ENCODE measurements at regions not wholly inside any gene's neighbourhood (a gene's known extent, or its start where the extent isn't known, plus 50 kb on each side); places are given as distances from the start of the nearest gene placed in this dataset.
"Not testable (repeated sequence)": the region's sequence is repeated elsewhere in the genome, so short reads cannot be mapped to it uniquely, and the experiment has no call there.

DNA sequence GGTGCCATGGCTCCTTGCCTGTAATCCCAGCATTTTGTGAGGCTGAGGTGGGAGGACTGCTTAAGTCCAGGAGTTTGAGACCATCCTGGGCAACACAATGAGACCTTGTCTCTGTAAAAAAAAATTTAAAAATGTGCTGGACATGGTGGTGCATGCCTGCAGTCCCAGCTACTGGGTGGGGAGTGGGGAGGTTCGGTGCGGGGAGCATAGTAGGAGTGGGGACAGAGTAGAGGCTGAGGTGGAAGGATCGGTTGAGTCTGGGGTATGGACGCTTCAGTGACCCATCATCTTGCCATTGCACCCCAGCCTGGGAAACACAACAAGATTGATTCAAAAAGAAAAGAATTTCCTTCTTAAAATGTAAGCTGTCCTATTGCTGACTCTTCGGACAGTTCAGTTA is 1490.0 kb upstream of the GBE1 start:
- no peak for DNase-seq (ENCODE audit: low read depth in 2 of 2)

DNA sequence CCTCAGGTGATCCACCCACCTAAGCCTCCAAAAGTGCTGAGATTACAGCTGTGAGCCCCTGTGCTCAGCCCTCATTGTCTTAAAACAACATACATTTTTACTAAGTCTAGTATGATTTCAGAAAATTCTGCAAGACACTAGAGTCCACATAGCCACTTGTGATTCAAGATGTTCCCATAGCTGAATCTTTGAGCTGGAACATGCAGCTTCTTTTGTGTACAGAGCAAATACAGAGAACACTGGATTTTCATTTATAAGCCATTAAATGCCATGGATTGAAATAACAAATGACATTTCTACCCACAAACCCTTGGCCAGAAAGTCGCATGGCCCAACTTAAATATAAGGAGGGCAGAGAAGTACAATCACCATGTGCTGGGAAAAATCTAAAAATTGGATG is 1489.2 kb upstream of the GBE1 start:
- DNase-seq (ENCODE audit: low read depth in 2 of 2), result no peak

DNA sequence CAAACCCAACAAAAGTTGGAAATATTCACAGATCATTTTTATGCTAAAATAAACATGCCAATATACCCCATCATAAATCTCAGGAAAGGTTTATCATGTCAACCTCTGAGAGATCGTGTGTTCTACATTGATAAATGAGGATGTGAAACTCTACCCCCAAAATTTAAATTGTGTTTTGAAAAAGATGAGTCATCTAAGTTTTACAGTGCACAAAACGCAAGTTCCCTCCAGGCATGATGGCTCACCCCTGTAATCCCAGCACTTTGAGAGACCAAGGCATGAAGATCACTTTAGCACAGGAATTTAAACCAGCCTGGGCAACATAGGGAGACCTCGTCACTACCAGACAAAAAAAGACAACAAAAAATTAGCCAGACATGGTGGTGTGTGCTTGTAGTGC is 1487.0 kb upstream of the GBE1 start:
- no peak for DNase-seq (ENCODE audit: low read depth in 2 of 2)

DNA sequence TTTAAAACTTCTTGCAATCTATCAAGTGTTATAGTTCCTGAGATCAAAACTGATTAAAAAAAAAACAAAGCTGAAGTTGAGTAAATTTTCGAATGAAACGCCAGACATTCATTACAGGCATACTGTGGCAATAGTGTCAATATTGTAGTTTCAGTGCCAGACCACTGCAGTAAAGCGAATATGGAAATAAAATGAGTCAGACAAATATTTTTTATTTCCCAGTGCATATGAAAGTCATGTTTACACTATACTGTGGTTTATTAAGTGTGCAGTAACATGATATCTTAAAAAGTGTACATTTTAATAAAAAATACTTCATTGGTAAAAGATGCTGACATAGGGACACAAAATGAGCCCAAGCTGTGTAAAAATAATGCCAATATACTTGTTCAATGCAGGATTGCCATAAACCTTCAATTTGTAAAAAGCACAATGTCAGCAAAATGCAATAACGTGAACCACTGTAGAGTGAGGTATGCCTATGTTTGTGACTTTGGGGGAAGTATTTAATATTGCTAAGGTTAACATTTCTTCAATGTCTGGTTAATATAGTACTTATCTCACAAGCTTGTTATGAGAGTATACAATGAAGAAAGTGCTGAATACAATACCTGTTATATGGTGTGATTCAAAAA is 1473.9 kb upstream of the GBE1 start:
- no peak for DNase-seq (ENCODE audit: low read depth in 2 of 2)

DNA sequence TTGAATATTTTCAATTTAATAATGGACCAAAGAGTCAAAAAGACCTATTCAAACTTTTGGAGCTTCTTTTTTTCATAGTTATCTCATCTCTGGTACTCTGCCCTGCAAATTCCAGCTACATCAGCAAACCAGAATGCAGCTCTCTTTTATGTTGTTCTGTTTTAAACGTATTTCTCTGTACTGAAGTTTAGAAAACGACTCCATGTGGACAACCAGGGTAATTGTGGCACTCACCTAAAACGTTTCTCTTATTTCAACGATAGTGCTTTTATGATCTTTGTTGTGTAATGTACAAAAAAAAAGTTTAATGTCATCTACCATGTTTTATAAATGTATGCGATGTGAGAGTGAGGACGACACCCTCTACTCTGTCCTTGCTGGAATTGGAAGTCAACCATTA is 1472.3 kb upstream of the GBE1 start:
- no peak for DNase-seq (ENCODE audit: low read depth in 2 of 2)

DNA sequence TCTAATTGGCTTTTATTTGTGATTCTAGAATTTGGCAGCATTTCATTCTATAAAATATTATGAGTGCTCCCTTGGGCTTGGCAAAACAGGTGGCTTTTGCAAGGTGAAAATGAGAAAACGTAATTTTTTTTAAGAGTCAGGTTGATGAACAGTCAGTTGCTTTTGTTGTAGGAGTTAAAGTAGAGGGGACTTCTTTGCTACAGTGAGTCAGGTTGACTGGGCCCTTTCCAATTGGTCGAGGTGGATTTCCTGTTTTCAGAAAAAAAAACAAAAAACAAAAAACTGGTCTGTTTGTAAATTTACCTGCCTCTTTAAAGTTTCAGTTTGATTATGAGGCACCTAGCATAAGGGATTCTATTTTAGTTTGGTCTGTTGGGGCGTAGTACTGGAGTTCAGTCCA is 1469.4 kb upstream of the GBE1 start:
- no peak for DNase-seq (ENCODE audit: low read depth in 2 of 2)

DNA sequence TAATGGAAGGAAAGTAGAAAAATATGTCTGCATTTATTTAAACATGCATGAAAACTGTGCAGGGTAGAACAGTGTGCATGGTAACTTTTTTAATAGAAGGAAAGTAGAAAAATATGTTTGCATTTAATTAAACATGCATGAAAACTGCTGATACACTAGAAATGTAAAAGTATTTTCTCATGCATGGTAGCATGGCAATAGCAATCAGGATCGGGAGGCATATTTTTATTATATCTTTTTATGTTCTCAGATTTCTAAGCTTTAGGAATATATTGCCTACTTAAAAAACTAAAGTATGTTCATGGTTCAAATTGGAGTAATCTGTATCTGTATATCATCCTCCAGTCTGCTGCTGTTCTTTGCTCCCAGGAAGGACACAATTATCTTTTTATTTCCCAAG is 1468.9 kb upstream of the GBE1 start:
- DNase-seq (ENCODE audit: low read depth in 2 of 2), result no peak

DNA sequence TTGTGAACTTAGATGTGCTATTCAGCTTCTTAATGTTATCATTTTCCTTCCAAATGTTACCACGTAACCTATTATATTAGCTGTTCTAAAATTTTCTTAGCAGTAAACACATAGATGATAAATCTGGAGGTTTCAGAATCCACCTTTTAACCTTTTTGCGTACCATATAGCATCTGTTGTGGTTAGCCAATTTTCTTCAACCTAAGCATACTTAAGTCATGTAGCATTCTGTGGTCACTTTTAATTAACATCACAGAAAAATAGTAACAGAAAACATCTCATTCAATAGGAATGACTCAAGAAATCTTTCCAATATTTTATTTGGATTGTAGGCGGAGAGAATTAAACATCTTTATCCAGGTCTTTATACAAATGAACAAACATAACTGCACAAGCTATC is 1465.3 kb upstream of the GBE1 start:
- no peak for DNase-seq (ENCODE audit: low read depth in 2 of 2)

DNA sequence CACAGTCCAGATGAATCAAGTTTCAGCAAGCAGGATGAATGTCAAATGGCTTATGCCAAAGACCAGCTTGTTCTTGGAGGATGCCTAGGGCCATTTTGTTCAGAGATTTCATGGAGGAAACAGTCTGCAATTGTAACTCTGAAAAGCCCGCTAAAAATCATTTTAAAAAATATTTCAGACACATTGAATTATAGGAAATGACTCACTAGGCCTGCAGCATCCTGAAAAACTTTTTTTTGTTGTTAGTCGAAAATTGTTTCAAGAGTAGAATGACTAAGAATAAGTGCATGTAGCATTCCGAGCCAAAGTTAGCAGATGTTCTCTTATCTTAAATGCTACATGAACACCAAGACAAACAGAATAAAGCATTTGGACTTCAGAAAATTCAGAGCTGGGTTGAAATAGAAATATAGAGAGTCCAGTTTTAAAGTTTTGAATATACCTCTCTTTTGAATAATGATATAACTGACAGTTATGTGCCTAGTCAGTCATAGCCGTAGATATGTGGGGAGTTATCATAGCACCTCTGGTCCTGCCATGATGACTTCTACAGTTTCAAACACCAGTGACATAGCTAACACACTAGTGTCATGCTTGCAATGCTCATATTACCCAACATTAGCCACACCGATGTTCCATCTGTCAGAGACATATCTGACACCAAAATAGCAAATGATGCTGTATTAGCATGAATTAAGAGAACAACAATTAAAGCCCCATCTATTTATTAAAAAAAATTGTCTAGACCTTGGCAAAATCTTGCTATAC is 1462.8 kb upstream of the GBE1 start:
- DNase-seq (ENCODE audit: low read depth in 2 of 2), result no peak

DNA sequence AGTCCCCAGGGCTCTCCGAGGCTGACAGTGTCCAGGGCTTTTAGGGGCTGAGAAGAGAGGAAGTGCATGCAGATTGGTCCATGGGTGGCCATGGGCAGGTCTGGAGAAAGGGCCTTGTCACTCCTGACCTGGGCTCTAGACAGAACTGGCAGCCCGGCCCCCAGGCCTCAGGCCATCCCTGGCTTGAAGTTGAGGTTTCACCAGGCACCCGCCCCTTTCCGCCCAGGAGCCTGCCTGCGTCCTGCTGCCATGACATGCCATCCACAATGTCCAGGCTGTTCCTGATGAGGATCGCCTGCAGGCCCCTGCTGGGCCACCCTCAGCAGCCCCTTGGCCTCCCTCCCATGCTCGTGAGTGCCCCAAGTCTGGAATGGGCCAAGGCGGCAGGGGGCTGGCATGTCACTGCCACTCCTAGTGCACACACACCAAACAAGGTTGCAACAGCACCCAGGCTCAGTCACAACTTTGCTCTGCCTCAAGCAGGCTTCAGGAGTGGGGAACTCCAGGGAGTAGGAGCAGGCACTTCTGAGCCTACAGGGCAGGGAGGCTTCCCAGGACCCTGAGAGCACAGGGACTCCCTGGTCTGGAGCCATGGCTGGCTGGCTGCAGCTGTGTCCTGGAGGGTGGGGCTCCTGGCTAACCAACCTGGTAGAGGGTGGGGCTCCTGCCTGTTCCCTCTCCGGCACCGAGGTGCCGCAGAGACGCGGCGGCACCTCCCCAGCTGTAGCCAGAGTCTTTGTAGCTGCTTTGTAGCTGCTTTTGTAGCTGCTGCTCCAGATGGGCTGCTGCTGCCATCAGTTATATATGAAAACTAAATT is 1457.1 kb upstream of the GBE1 start:
- no peak for DNase-seq (ENCODE audit: low read depth in 2 of 2)

DNA sequence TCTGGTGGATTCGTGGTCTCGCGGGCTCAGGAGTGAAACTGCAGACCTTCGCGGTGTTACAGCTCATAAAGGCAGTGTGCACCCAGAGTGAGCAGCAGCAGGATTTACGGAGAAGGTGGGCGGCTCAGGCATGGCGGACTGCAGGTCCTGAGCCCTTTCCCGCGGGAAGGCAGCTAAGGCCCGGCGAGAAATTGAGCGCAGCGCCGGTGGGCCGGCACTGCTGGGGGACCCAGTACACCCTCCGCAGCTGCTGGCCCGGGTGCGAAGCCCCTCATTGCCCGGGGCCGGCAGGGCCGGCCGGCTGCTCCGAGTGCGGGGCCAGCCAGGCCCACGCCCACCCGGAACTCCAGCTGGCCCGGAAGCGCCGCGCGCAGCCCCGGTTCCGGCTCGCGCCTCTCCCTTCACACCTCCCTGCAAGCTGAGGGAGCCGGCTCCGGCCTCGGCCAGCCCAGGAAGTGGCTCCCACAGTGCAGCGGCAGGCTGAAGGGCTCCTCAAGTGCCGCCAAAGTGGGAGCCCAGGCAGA is 1456.2 kb upstream of the GBE1 start:
- DNase-seq (ENCODE audit: low read depth in 2 of 2), result not testable (repeated sequence)

DNA sequence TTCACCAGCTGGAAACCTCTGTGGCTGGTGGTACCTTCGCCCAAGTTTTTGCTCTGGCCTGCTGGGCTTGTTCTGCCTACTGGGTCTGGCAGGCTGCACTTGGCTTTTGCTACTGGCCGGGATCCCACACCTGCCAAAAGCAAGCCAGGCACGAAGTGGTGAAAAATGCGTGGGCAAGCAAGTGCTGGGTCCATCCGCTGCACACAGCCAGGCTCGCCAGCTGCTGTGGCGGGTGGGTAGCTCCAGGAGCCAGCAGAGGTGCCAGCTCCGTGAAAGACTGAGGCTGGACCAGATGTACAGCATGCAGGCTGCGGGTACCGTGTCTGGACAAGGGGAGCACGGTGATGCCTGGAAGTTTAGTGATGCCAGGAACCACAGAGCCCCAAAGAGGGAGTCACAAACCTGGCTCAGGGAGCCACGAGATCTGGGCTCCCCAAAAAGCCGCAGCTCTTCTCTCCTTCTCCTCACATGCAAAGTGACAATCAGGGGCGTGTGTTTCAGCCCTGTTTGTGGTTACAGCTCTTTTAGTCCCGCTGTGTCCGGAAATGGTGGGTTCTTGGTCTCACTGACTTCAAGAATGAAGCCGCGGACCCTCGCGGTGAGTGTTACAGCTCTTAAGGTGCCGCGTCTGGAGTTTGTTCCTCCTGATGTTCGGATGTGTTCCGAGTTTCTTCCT is 1455.6 kb upstream of the GBE1 start:
- DNase-seq (ENCODE audit: low read depth in 2 of 2), result no peak

DNA sequence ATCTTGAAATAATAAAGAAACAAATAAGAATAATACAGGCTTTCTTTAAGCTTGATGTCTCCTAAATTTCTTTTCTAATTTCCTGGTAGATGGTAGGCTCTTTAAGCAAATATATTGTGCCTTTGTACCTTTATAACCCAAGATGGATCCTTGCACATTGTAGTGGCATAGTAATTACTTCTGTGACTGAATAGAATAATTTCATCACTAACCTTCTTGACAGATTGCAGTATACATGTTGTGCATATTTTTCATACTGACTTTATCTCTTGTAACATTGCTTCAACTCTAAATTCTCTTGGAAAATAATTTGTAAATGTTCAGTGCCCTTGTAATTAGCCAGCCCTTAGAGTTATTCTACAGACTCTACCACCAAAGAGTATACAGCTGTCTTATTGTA is 1433.8 kb upstream of the GBE1 start:
- DNase-seq (ENCODE audit: low read depth in 2 of 2), result no peak

DNA sequence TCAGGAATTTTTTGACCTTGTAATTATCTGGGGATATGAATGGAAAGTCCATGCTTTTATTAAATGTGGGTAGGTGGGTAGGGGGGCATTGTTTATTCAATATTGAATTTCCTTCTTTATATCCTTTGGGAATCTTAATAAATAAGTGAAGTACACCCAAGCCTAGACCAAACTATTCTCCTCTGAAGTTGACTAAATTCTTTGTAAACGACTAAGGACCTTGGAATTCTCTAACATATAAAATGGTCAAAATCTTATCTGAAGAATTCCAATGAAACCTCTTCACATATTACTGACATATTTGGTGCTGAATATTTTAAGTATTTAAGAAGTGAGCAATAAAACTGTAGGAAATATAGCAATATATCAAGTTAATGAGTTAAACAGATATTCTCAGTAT is 1432.1 kb upstream of the GBE1 start:
- DNase-seq (ENCODE audit: low read depth in 2 of 2), result no peak

DNA sequence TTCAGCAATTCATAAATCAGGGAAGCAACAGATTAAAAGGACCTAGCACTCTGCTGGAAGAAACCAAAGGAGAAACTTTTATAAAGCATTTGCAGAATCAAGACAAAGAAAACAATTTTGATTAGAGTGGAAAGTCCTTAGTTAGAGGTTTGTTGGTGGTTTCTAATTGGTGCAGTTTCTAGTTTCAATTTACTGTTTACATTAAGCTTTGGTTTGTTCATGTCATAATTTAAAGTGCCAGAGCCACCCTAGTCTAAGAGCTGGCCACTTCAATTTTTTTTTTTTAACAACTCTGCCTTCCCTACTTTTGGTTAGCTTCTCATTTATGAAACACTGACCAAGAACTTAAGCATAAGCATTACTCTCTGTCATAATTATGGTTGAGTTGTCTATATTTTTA is 1428.2 kb upstream of the GBE1 start:
- no peak for DNase-seq (ENCODE audit: low read depth in 2 of 2)

DNA sequence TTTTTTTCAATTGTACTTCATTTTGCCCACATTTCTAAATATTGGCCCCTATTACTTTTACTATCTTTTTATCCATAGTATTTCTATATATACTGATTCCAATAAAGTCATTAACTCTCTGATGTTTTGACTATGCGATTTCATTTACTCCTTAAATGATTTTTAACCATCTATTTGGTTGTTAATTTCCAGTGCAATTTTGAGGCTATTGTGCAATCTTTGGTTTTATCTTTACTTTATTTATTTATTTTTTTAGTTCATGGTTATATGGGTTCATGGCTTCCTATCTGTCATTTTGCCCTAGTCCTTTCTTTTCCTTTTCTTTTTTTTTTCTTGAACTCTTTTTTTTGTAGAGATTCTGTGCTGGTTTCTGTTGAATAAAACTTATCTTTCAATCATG is 1408.0 kb upstream of the GBE1 start:
- no peak for DNase-seq (ENCODE audit: low read depth in 2 of 2)

DNA sequence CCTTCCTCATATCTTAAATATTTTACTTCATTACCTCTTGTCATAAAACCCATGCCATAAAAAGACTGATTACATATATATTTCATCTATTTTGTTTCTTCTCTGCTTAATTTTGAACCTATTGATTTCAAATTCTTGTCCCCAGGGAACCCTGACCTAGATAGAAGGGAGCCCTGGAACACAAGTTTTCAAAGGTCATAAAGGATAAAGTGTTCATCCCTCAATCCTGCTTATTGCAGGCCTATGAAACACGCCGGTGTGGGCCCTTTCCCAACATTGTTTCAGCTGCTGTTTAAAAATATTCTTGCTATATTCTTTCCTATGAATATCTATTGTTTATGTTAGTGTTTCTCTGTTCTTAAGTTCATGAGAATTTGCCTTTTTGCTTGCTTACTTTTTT is 1389.5 kb upstream of the GBE1 start:
- DNase-seq (ENCODE audit: low read depth in 2 of 2), result no peak

DNA sequence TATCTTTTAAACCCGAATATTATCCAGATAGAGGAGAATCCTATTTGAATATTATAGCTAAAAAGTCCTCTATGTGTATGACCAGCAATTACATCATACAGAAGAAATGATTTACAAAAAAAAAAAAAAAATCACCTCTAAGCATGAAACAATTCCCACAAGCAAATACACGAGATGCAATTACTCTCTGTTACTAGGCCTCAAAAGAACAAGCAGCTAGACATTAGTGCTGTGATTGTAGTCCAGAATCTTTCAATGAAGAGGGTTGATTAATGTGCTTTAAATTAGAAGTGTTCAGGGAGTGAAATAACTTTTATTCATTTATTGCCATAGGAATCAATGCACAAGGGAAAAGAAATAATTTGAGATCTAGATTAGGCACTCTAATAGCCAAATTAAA is 1379.5 kb upstream of the GBE1 start:
- DNase-seq (ENCODE audit: low read depth in 2 of 2), result no peak

DNA sequence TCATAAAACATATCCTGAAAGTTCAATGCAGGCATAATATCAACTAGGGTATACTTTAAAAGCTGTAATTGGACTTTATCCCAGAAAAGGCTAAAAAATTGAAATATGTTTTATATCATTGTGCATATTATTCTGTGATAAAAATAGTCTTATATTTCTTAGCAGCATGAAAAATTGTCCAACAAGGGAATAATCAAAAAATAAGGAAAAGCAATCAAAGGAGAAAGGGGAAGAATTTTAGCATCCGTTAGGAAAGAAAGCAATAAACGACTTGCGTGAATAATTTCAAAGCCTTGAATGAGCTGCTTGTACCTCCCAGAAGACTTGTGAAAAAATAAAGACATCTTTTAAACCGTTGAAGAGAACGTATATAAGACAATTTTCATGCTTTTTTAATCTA is 1369.8 kb upstream of the GBE1 start:
- DNase-seq (ENCODE audit: low read depth in 2 of 2), result no peak

DNA sequence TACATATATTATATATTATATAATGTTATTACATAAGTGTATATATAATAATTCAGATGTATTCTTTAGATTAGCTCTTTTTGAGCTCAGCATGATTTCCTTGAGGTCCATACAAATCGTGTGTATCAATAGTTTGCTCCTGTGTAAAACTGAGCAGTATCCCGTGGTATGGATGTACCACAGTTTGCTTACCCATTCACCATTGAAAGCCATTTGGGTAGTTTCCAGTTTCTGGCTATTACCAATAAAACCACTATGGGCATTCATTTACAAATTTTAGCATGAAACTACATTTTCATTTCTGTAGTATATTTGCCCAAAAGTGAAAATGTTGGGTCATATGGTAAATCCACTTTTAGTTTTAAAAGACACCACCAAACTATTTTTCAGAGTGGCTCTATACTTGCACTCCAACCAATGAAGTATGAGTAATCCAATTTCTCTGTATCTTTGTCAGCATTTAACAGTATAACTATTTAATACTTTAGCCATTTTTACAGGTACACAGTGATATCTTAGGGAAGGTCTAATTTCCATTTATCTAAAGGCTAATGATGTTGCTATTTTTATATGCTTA is 1361.4 kb upstream of the GBE1 start:
- no peak for DNase-seq (ENCODE audit: low read depth in 2 of 2)

DNA sequence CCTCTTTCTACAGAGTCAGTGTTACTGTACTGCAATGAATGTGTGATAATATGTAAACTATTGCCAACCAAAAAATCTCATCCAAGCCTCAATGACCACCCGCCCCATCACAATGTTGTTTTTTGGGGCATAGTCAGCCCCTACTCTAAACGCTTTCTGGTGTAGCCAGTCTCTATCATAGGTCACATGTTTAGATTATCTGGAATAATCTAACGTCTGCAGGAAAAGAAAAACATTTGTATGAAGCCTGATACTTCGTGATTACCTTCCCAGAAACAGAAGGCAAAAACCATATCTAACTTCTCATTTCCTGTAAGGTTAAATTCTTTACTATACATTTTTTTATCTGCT is 1331.8 kb upstream of the GBE1 start:
- no peak for DNase-seq (ENCODE audit: low read depth in 2 of 2)

Measured in stimulated activated CD8-positive, alpha-beta memory T cell treated with anti-CD3 and anti-CD28 coated beads, Interleukin-15, amount 100 ng/mL, for 48 hours (primary cell).